Astrocyte (in vitro differentiated cells and primary cell): ENCODE measurements at regions not wholly inside any gene's neighbourhood (a gene's known extent, or its start where the extent isn't known, plus 50 kb on each side); places are given as distances from the start of the nearest gene placed in this dataset.

Experiments
- DNase-seq: peaks from one replicate; pipeline ENCODE4 v3.0.0-alpha.2; 2010; ENCODE audit warnings: low read depth
- FAIRE-seq: peaks from 2 replicates; lab custom pipeline; 2011; peaks lifted over from hg19 to GRCh38; lab: Jason Lieb, UNC
- H2AFZ ChIP-seq: 2 replicates; pipeline ENCODE4 v1.6.0; 2012; ENCODE audit warnings: low read depth, low read length, inconsistent platforms
- H3K27ac ChIP-seq: 2 replicates; pipeline ENCODE4 v1.5.1; 2011; ENCODE audit warnings: low read depth, low read length, inconsistent platforms
- H3K27me3 ChIP-seq: 2 replicates; pipeline ENCODE4 v1.6.0; 2011; ENCODE audit warnings: low read length, inconsistent platforms; ENCODE audit not compliant: insufficient read depth
- H3K36me3 ChIP-seq: 2 replicates; pipeline ENCODE4 v1.5.1; 2011; ENCODE audit warnings: low read length, inconsistent platforms; ENCODE audit not compliant: insufficient read depth
- H3K4me1 ChIP-seq: 2 replicates; pipeline ENCODE4 v1.5.1; 2011; ENCODE audit warnings: low read length, inconsistent platforms; ENCODE audit not compliant: insufficient read depth
- H3K4me2 ChIP-seq: 2 replicates; pipeline ENCODE4 v1.6.0; 2012; ENCODE audit warnings: low read length, inconsistent platforms
- H3K4me3 ChIP-seq: 2 replicates; pipeline ENCODE4 v1.5.1; 2011; ENCODE audit warnings: low read depth, mild to moderate bottlenecking, low read length, inconsistent platforms; ENCODE audit not compliant: insufficient read depth
- H3K79me2 ChIP-seq: 2 replicates; pipeline ENCODE4 v1.6.0; 2012; ENCODE audit warnings: mild to moderate bottlenecking, low read length, inconsistent platforms; ENCODE audit not compliant: insufficient read depth
- H3K9ac ChIP-seq: 2 replicates; pipeline ENCODE4 v1.6.0; 2012; ENCODE audit warnings: mild to moderate bottlenecking, low read length, inconsistent platforms
- H3K9me3 ChIP-seq: 2 replicates; pipeline ENCODE4 v1.5.1; 2012; ENCODE audit warnings: low read depth, mild to moderate bottlenecking, low read length, inconsistent platforms; ENCODE audit not compliant: insufficient read depth
- H4K20me1 ChIP-seq: 2 replicates; pipeline ENCODE4 v1.6.0; 2012; ENCODE audit warnings: low read length, inconsistent platforms; ENCODE audit not compliant: insufficient read depth
- H3K27ac Mint-ChIP-seq: one replicate; pipeline ENCODE4 v1.8.0; 2021; ENCODE audit warnings: mild to moderate bottlenecking, mixed read lengths; ENCODE audit not compliant: unreplicated experiment
- H3K27me3 Mint-ChIP-seq: one replicate; pipeline ENCODE4 v1.8.0; 2021; ENCODE audit warnings: low read depth, mixed read lengths; ENCODE audit not compliant: unreplicated experiment
- H3K36me3 Mint-ChIP-seq: one replicate; pipeline ENCODE4 v1.8.0; 2021; ENCODE audit warnings: low read depth, mixed read lengths; ENCODE audit not compliant: unreplicated experiment
- H3K4me1 Mint-ChIP-seq: one replicate; pipeline ENCODE4 v1.8.0; 2021; ENCODE audit warnings: low read depth, mixed read lengths; ENCODE audit not compliant: unreplicated experiment
- H3K4me3 Mint-ChIP-seq: one replicate; pipeline ENCODE4 v1.8.0; 2021; ENCODE audit warnings: mild to moderate bottlenecking, moderate library complexity, mixed read lengths; ENCODE audit not compliant: unreplicated experiment
- H3K9me3 Mint-ChIP-seq: one replicate; pipeline ENCODE4 v1.8.0; 2021; ENCODE audit warnings: mild to moderate bottlenecking, mixed read lengths; ENCODE audit not compliant: unreplicated experiment
- EZH2 ChIP-seq: IDR thresholded peaks from 2 replicates; pipeline ENCODE4 v1.6.1; 2012; ENCODE audit warnings: mild to moderate bottlenecking, low read length, inconsistent platforms; ENCODE audit not compliant: insufficient read depth
- TF ChIP-seq, protein P1 (sequence below): IDR thresholded peaks from 2 replicates; pipeline ENCODE4 v1.5.1; 2011; ENCODE audit warnings: low read depth, mild to moderate bottlenecking, inconsistent platforms, low read length, moderate library complexity; ENCODE audit not compliant: insufficient read depth

DNA sequence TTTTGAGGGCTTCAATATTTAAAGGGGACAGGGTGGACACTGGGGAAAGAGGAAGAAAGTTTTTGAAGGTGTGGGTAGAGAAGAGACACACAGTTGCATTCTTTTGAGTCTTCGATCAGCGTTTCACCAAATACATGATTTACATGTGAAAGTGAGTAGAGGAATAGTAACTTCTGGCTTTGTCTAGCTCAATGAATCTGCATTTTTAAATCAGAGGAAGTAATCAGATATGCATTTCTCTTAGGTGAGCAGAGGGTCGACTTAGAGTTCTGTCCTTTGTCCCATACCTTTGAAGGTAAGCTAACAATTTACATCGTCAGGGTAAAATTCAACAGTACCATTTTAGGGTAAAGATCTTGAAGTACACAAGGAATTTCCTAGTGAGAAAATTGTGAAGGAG, 406.4 kb upstream of the ZNF462 start:
- TF ChIP-seq EZH2 = no peak
- TF ChIP-seq, protein P1, sequence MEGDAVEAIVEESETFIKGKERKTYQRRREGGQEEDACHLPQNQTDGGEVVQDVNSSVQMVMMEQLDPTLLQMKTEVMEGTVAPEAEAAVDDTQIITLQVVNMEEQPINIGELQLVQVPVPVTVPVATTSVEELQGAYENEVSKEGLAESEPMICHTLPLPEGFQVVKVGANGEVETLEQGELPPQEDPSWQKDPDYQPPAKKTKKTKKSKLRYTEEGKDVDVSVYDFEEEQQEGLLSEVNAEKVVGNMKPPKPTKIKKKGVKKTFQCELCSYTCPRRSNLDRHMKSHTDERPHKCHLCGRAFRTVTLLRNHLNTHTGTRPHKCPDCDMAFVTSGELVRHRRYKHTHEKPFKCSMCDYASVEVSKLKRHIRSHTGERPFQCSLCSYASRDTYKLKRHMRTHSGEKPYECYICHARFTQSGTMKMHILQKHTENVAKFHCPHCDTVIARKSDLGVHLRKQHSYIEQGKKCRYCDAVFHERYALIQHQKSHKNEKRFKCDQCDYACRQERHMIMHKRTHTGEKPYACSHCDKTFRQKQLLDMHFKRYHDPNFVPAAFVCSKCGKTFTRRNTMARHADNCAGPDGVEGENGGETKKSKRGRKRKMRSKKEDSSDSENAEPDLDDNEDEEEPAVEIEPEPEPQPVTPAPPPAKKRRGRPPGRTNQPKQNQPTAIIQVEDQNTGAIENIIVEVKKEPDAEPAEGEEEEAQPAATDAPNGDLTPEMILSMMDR = no peak
- Histone ChIP-seq H3K9ac (no peak overlapping the region), H3K9me3 (no peaks in the 10 kb centered on the region), H3K27ac (no peak overlapping the region), H3K4me2 (no peak overlapping the region), H3K79me2 (no peaks in the 10 kb centered on the region), H3K4me3 (no peak overlapping the region), H4K20me1 (no peaks in the 10 kb centered on the region), H3K27me3 (no peaks in the 10 kb centered on the region), H2AFZ (no peak overlapping the region), H3K36me3 (no peaks in the 10 kb centered on the region), H3K4me1 (no peaks in the 10 kb centered on the region)
- FAIRE-seq (no peak), DNase-seq (no peak)
- Mint-ChIP-seq H3K27me3 (no peaks in the 10 kb centered on the region), H3K4me3 (no peak overlapping the region), H3K9me3 (peaks cover 1% of the 10 kb centered on the region), H3K36me3 (no peaks in the 10 kb centered on the region), H3K4me1 (no peaks in the 10 kb centered on the region), H3K27ac (no peak overlapping the region)

DNA sequence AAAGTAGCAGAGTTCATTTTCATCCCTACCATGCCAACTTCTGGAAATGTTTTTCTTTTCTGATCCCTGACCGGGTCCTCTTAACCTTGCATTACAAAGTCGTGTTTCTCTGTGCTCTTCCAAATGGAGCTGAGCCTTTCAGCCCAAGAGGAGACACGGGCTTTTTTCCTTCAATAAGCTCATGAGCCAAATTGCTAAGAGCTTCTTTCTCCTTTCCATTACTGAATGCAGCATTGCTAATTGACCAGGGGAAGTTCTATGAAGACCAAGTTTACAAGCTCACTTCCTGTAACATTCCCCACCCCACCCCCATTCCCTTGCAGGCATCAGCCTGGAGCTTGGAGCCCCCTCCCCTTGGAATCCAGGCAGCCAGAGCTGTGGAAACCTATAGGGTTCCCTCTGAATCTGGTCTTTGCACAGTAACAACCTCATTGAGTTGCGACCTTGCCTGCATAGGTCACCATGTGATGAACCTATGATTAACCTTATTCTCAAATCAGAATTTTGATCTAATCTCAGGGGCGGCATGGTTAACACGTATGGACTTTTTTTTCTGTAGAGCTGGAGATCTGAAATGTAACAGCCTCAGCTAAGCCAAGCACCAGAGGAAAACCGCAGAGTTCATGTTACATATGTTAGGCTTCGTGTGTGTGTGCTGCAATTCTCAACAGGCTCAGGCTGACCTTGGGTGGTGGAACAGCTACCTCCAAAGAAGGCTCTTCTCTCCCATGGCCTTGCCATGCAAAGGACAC, 395.7 kb upstream of the ZNF462 start:
- no peaks in the 10 kb centered on the region for H3K27me3 ChIP-seq
- H3K36me3 ChIP-seq = no peaks in the 10 kb centered on the region
- peaks cover 10% of the 10 kb centered on the region for H3K4me1 Mint-ChIP-seq
- H3K27me3 Mint-ChIP-seq = no peaks in the 10 kb centered on the region
- H3K4me2 ChIP-seq = no peak overlapping the region
- no peak overlapping the region for H3K4me3 ChIP-seq
- FAIRE-seq (no peak), DNase-seq (no peak)
- H3K4me3 Mint-ChIP-seq = no peak overlapping the region
- no peaks in the 10 kb centered on the region for H3K4me1 ChIP-seq
- H2AFZ ChIP-seq = no peak overlapping the region
- H3K36me3 Mint-ChIP-seq = no peaks in the 10 kb centered on the region
- no peaks in the 10 kb centered on the region for H4K20me1 ChIP-seq
- H3K9me3 Mint-ChIP-seq = peaks cover 7% of the 10 kb centered on the region
- H3K27ac ChIP-seq = no peak overlapping the region
- no peak for TF ChIP-seq EZH2
- TF ChIP-seq, protein P1 = no peak
- no peaks in the 10 kb centered on the region for H3K9me3 ChIP-seq
- no peak overlapping the region for H3K9ac ChIP-seq
- H3K27ac Mint-ChIP-seq = peak overlapping the region; percentile 35
- H3K79me2 ChIP-seq = no peaks in the 10 kb centered on the region

DNA sequence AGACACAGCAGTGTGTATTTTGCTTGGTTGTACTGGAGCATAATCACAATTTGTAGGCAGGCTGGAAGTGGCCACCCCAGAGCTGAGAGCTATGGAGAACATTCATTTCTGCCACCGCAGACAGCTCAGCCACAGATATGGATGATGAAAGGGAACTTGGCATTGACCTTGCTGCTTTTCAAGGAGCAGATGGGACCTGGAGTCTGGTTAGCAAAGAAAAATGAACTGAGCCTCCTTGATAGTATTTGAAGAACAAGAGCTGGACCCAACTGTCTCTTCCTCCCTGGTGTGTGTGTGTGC, 395.2 kb upstream of the ZNF462 start:
- no peaks in the 10 kb centered on the region for H3K27me3 ChIP-seq
- Mint-ChIP-seq H3K27ac (no peak overlapping the region), H3K4me1 (peaks cover 10% of the 10 kb centered on the region), H3K27me3 (no peaks in the 10 kb centered on the region), H3K9me3 (peaks cover 7% of the 10 kb centered on the region), H3K36me3 (no peaks in the 10 kb centered on the region), H3K4me3 (no peak overlapping the region)
- FAIRE-seq (no peak), DNase-seq (no peak)
- H2AFZ ChIP-seq = no peak overlapping the region
- TF ChIP-seq, protein P1 = no peak
- TF ChIP-seq EZH2 = no peak
- H3K4me3 ChIP-seq = no peak overlapping the region
- H3K4me1 ChIP-seq = no peaks in the 10 kb centered on the region
- no peaks in the 10 kb centered on the region for H3K79me2 ChIP-seq
- H3K36me3 ChIP-seq = no peaks in the 10 kb centered on the region
- H3K27ac ChIP-seq = no peak overlapping the region
- H3K9me3 ChIP-seq = no peaks in the 10 kb centered on the region
- no peaks in the 10 kb centered on the region for H4K20me1 ChIP-seq
- no peak overlapping the region for H3K9ac ChIP-seq
- no peak overlapping the region for H3K4me2 ChIP-seq
